ENCODE measurements at regions not wholly inside any gene's neighbourhood (a gene's known extent, or its start where the extent isn't known, plus 50 kb on each side); places are given as distances from the start of the nearest gene placed in this dataset.
"Not testable (repeated sequence)": the region's sequence is repeated elsewhere in the genome, so short reads cannot be mapped to it uniquely, and the experiment has no call there.

DNA sequence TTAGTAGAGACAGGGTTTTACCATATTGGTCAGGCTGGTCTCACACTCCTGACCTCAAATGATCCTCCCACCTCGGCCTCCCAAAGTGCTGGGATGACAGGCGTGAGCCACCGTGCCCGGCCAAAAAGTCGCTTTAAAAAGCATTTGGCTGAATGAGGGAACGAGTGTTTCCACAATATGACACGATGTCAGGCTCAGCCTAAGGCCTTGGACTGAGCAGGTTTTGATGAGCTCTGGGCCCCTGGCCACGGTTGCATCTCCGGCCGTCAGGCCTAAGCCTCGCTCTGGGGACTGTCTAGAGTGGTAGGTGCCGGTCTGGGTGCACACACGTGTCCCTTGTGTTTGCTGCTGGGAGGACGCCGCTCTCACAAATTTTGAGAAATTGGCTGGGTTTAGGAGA lies 120.3 kb downstream of the NPIPB11 start:
- H3K27ac ChIP-seq; DNase-seq (ENCODE audit: low read depth, low spot score): not testable (repeated sequence)

- not testable (repeated sequence) for H3K27ac ChIP-seq; DNase-seq (ENCODE audit: low read depth, low spot score)
These were observed 121.2 kb downstream of the NPIPB11 start for GRCh38 chr16:29285151-29285885.

DNA sequence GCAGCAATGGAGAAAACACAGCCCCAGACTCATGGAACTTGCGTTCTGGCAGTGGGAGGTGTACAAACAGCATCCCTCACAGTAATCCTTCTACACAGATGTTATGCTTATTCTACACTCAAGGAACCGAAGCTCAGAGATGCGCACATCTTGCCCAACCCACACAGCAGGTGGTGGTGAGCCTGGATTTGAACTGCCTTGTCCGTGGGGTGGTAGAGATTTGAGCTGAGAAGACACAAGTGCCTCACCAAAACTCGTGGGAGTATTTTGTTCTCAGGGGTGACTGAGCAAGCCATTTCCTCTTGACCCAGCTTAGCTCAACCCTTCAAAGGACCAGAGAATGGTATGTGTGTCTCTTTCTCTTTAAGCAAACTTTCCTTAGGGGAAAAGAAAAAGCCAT lies 121.8 kb downstream of the NPIPB11 start:
- not testable (repeated sequence) for DNase-seq (ENCODE audit: low read depth, low spot score); H3K27ac ChIP-seq

DNA sequence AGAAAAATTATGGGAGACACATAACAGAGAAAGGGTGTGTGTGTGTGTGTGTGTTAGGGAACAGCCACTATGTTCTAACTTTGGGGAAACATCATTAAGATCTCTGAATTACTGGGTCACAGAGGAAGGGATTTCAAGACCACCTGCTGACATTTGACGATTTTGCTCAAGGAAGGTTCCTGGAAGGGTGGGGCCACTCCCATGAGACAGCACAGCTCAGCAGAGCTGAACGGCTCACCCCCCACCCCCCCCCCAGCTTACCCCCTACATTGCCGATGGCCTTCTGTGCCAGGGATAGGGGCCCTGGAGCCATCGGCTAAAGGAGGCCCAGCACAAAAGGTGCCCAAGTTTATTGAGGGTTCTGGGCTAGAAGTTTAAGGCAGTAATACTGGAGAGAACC lies 122.4 kb downstream of the NPIPB11 start:
- H3K27ac ChIP-seq; DNase-seq (ENCODE audit: low read depth, low spot score): not testable (repeated sequence)

GRCh38 chr16:29278097-29278871 lies 128.2 kb downstream of the NPIPB11 start:
- not testable (repeated sequence) for H3K27ac ChIP-seq; DNase-seq (ENCODE audit: low read depth, low spot score)

GRCh38 chr16:29276446-29276845 lies 130.1 kb downstream of the NPIPB11 start:
- DNase-seq (ENCODE audit: low read depth, low spot score): not testable (repeated sequence)

DNA sequence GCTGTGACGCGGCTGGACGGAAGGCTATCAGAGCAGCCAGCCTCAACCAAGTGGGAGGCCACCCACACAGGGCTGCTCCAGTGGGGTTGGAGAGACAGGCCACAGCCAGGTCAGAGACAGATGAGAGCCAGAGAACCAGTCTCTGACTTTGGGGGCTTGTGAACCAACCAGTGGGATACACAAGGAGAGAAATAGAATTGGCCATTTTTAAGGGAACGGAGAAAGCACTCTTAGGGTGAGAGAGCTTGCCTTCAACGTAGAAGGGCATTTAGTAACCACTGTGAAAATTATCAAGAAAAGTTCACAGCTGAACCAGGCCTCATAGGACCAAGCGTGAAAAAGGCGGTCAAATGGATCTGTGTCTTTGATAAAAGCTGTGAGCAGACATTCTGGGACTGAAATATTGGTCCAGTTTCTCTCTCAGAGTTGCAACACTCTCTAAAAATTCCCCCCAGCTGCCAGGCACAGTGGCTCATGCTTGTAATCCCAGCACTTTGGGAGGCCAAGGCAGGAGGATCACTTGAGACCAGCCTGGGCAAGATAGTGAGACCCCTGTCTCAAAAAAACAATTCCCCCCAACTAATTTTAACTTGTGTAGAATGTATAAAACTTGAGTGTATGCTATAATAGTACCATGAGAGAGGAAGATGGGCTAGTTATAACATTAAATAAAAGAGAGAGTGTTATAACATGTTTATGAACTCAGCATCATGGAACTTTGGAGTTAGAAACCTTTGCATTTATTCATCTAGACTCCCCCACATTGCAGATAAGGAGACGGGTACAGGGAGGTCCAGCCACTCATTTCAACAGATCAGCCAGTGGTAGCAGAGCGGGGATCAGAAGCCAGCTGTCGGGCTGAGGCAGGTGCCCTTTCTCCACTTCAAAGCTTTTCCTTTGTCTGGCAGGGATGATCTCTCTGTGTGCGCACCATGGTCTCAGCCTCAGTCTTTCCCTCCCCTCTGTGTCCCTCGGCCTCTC lies 132.2 kb downstream of the NPIPB11 start:
- H3K27ac ChIP-seq; DNase-seq (ENCODE audit: low read depth, low spot score): not testable (repeated sequence)

More at GRCh38 chr16:29276446-29276845, 130.1 kb downstream of the NPIPB11 start:
- H3K27ac ChIP-seq: not testable (repeated sequence)

- not testable (repeated sequence) for H3K27ac ChIP-seq
- peak; percentile 36 for DNase-seq (ENCODE audit: low read depth, low spot score)
These were observed 133.0 kb downstream of the NPIPB11 start for GRCh38 chr16:29273298-29274054.

DNA sequence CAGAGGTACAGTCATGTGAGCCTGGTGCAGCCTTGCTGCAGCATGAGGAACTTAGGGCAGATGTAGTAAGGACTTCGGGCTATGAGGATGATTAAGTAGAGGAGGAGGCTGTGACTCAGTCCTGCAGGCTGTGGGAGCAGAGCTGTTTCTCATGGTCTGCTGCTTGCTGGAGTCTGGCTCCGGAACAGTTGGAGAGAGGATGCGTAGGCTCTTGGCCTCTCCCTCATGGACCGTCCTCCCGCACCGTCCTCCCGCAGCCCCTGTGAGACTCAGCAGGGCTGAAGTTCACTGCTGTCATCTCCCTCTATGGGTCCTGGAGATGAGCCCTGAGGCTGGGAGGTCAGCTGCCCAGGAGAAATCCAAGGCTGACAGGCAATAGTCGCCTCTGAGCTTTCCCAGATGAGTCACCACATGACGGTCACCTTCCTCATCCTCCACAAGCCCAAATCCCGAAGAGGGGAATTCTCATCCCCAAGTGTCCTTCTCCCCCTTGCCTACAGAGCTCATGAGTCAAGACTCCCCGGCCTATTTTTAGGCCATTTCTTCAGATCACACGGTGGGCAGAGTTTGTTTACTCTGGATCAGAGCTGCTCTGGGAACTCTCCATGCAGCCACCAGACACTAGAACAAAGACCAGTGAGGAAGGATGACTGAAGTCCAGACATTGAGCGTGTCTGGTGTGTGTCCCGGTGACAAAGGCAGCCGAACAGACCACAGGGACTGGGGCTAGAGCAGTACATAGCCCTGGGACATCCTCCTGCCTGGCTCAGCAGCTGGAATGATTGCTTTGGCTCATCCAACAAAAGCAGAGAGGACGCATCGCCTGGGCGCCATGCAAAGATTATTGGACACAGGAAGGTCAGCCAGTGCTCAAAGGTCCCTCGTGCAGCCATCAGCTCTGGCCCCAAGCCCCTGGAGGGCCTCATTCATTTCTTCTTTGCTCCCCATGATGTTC lies 134.5 kb downstream of the NPIPB11 start:
- DNase-seq (ENCODE audit: low read depth, low spot score): peak; percentile 43
- peak overlapping the region; percentile 49 for H3K27ac ChIP-seq

DNA sequence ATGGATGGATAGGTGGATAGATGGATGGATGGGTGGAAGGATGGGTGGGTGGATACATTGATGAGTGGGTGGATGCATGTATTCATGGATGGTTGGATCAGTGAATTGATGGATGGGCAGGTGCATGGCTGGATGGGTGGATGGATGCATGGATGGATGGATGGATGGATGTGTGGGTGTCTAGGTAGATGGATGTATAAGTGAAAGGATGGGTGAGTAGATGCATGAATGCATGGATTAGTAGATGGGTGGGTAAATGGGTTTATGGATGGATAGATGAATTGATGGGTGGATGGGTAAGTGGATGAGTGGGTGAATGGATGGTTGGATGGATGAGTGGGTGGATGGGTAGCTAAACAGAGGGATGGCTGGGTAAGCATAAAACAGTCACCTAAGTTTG lies 135.6 kb downstream of the NPIPB11 start:
- DNase-seq (ENCODE audit: low read depth, low spot score); H3K27ac ChIP-seq: not testable (repeated sequence)

DNA sequence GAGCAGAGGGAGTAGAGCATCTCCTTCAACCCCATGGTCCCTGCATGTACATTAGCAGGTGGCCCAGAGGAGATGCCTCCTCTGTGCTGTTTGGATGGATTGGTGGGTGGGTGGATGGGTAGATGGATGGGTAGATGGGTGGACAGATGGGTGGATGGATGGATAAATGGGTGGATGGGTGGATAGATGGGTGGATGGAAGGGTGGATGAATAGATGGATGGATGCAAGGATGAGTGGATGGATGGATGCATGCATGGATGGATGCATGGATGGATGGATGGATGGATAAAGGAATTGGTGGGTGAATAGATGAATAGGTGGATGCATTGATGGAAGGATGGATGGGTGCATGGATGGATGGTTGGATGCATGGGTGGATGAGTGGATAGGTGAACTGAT lies 136.5 kb downstream of the NPIPB11 start:
- not testable (repeated sequence) for DNase-seq (ENCODE audit: low read depth, low spot score); H3K27ac ChIP-seq

GRCh38 chr16:29269192-29269811 lies 137.2 kb downstream of the NPIPB11 start:
- not testable (repeated sequence) for DNase-seq (ENCODE audit: low read depth, low spot score)
- H3K27ac ChIP-seq: peak overlapping the region; percentile 39

- peak overlapping the region; percentile 39 for H3K27ac ChIP-seq
- DNase-seq (ENCODE audit: low read depth, low spot score): not testable (repeated sequence)
These were observed 137.7 kb downstream of the NPIPB11 start for GRCh38 chr16:29268785-29269191.

DNA sequence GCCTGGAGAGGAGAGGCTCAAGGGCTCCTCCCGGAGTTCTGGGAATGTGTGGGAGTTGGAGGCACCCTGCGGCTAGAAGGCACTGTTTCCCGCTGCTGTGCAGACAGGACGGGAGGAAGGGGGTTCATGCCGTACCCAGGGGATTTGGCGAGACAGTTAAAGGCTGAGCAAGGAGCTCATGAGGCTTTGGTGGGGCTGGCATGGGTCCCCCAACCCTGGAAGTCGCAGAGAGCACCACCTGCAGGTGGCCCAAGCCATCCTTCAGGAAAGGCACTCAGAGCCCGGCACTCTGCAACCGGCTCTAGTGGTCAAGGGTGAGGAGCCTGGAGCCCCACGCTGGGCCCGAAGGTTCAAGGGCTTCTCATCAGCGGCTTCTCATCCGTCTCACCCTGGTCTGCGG lies 138.2 kb downstream of the NPIPB11 start:
- H3K27ac ChIP-seq; DNase-seq (ENCODE audit: low read depth, low spot score): not testable (repeated sequence)

DNA sequence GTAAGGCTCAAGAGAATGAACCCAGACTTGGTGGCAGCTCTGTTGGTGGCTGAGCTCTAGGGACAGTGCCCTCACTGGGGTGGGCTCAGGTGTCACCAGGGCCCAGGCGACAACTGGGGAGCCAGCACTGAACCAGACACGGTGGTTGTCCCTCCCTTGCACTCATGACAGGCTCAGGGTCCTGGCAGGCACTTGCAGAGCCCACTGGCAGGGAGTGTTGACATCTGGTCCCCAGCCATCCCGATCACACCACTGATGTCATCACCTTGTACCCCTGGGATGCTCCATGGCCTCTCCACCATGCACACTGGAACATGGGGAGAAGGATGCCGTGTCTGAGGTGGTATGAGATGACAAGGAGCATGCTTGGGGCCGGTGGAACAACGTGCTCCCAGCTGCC lies 138.6 kb downstream of the NPIPB11 start:
- not testable (repeated sequence) for H3K27ac ChIP-seq; DNase-seq (ENCODE audit: low read depth, low spot score)

DNA sequence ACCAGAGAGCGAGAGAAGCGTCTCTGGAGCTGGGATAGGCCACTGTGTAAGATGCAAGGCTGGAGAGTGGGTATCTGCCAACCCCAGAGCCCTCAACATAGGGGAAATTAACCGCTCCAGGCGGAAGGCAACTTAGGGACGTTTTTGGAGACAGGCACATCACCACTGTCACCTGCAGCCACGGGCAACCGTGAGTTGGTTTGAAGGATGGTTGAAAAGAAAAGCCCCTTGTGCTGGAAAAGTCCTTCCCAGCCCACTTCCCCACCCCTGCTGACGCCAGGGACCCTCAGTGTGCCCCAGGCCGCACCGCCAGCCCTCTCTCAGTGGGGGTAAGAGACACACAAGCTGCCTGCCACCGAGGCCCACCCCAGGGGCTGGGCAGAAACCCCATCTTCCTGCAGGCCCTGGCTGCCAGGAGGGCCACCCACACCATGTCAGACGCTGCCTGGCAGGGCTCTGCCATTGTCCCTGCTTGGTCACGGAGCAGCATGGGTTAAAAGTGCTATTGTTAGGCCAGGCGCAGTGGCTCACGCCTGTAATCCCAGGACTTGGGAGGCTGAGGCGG lies 139.4 kb downstream of the NPIPB11 start:
- not testable (repeated sequence) for H3K27ac ChIP-seq

DNA sequence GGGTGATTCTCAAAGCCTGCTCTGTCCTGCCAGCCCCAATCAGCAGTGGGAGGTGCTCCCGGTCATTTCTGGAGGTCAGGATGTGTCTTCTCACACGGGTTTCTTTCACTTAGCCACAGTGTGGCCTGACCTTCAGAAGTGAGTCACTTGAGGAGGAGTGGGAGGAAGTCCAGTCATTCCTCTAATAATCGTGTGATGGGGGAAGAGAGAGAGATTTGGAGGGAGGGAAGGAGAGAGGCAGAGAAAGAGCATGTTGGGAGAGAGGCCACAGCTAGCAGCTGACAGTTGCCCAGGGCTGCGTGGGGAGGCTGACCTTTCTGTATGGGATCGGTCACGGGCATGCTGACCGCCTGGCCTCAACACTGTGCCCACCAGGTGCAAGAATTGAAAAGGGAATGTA lies 139.9 kb downstream of the NPIPB11 start:
- not testable (repeated sequence) for DNase-seq (ENCODE audit: low read depth, low spot score); H3K27ac ChIP-seq

More for the DNA sequence above, 139.4 kb downstream of the NPIPB11 start:
- not testable (repeated sequence) for DNase-seq (ENCODE audit: low read depth, low spot score)

Data from epithelial cell of prostate (primary cell).